Activated naive CD4-positive, alpha-beta T cell treated with anti-CD3 and anti-CD28 coated beads for 36 hours (primary cell): ENCODE measurements at regions not wholly inside any gene's neighbourhood (a gene's known extent, or its start where the extent isn't known, plus 50 kb on each side); places are given as distances from the start of the nearest gene placed in this dataset.
"Not testable (repeated sequence)": the region's sequence is repeated elsewhere in the genome, so short reads cannot be mapped to it uniquely, and the experiment has no call there.

Experiments
- CTCF ChIA-PET: fragments of 350-600 bp; sonication (Branson Sonifier 250); formaldehyde crosslinking; loops from one replicate; lab custom pipeline; 2021; ENCODE audit warnings: antibody characterized with exemption; lab: Charles Lee
- DNase-seq: peaks from one replicate; pipeline ENCODE4 v3.0.0-alpha.2; 2020
- H3K27ac Mint-ChIP-seq: one replicate; pipeline ENCODE4 v1.8.0; 2021; ENCODE audit warnings: mild to moderate bottlenecking, mixed read lengths
- H3K27me3 Mint-ChIP-seq: one replicate; pipeline ENCODE4 v1.8.0; 2021; ENCODE audit warnings: low read depth, mixed read lengths
- H3K36me3 Mint-ChIP-seq: one replicate; pipeline ENCODE4 v1.8.0; 2021; ENCODE audit warnings: low read depth, mixed read lengths
- H3K4me1 Mint-ChIP-seq: one replicate; pipeline ENCODE4 v1.8.0; 2021; ENCODE audit warnings: low read depth, mixed read lengths
- H3K4me3 Mint-ChIP-seq: one replicate; pipeline ENCODE4 v1.8.0; 2021; ENCODE audit warnings: mild to moderate bottlenecking, moderate library complexity, mixed read lengths
- H3K9me3 Mint-ChIP-seq: one replicate; pipeline ENCODE4 v1.8.0; 2021; ENCODE audit warnings: mixed read lengths
- intact Hi-C: fragments of 100-400 bp; cut with micrococcal nuclease; formaldehyde crosslinking; loops from one replicate; pipeline ENCODE4 v1.15.1; 2023

- no peak overlapping the region for H3K27ac Mint-ChIP-seq
- H3K27me3 Mint-ChIP-seq = peaks cover 25% of the 10 kb centered on the region
- no peak overlapping the region for H3K4me3 Mint-ChIP-seq
- peaks cover 3% of the 10 kb centered on the region for H3K9me3 Mint-ChIP-seq
- no peak for DNase-seq
- CTCF ChIA-PET = no interaction called here
- no peaks in the 10 kb centered on the region for H3K36me3 Mint-ChIP-seq
- intact Hi-C loops = no loop called here
- no peaks in the 10 kb centered on the region for H3K4me1 Mint-ChIP-seq
Observed at GRCh38 chr5:57727591-57727990, 245.0 kb upstream of the ACTBL2 start.

- peaks cover 29% of the 10 kb centered on the region for H3K27me3 Mint-ChIP-seq
- DNase-seq = no peak
- no peak overlapping the region for H3K4me3 Mint-ChIP-seq
- CTCF ChIA-PET = no interaction called here
- H3K4me1 Mint-ChIP-seq = no peaks in the 10 kb centered on the region
- no peak overlapping the region for H3K27ac Mint-ChIP-seq
- peaks cover 3% of the 10 kb centered on the region for H3K9me3 Mint-ChIP-seq
- no peaks in the 10 kb centered on the region for H3K36me3 Mint-ChIP-seq
- intact Hi-C loops = no loop called here
Observed at GRCh38 chr5:57725658-57726504, 243.3 kb upstream of the ACTBL2 start.

GRCh38 chr5:57724836-57725235 lies 242.2 kb upstream of the ACTBL2 start:
- no peak overlapping the region for H3K4me3 Mint-ChIP-seq
- no peaks in the 10 kb centered on the region for H3K36me3 Mint-ChIP-seq
- intact Hi-C loops = no loop called here
- no peaks in the 10 kb centered on the region for H3K4me1 Mint-ChIP-seq
- H3K9me3 Mint-ChIP-seq = peaks cover 3% of the 10 kb centered on the region
- no peak overlapping the region for H3K27ac Mint-ChIP-seq
- peaks cover 29% of the 10 kb centered on the region for H3K27me3 Mint-ChIP-seq
- DNase-seq = no peak
- CTCF ChIA-PET = no interaction called here

GRCh38 chr5:57721226-57721625 lies 238.6 kb upstream of the ACTBL2 start:
- Mint-ChIP-seq H3K4me1 (no peaks in the 10 kb centered on the region), H3K27me3 (peaks cover 27% of the 10 kb centered on the region), H3K27ac (no peak overlapping the region), H3K4me3 (no peak overlapping the region), H3K9me3 (no peaks in the 10 kb centered on the region), H3K36me3 (no peaks in the 10 kb centered on the region)
- intact Hi-C loops = no loop called here
- CTCF ChIA-PET = no interaction called here
- no peak for DNase-seq

- no peak for DNase-seq
- Mint-ChIP-seq H3K4me3 (no peak overlapping the region), H3K9me3 (no peaks in the 10 kb centered on the region), H3K27me3 (peaks cover 25% of the 10 kb centered on the region), H3K36me3 (no peaks in the 10 kb centered on the region), H3K4me1 (no peaks in the 10 kb centered on the region), H3K27ac (no peak overlapping the region)
- intact Hi-C loops = no loop called here
- CTCF ChIA-PET = no interaction called here
Observed at GRCh38 chr5:57720656-57721055, 238.0 kb upstream of the ACTBL2 start.

- intact Hi-C loops = no loop called here
- no peak overlapping the region for H3K4me3 Mint-ChIP-seq
- no peaks in the 10 kb centered on the region for H3K36me3 Mint-ChIP-seq
- no peak for DNase-seq
- H3K9me3 Mint-ChIP-seq = no peaks in the 10 kb centered on the region
- CTCF ChIA-PET = no interaction called here
- no peak overlapping the region for H3K27ac Mint-ChIP-seq
- H3K27me3 Mint-ChIP-seq = peaks cover 22% of the 10 kb centered on the region
- H3K4me1 Mint-ChIP-seq = no peaks in the 10 kb centered on the region
Observed at GRCh38 chr5:57719216-57719615, 236.6 kb upstream of the ACTBL2 start.

- Mint-ChIP-seq H3K9me3 (peaks cover 2% of the 10 kb centered on the region), H3K4me1 (no peaks in the 10 kb centered on the region), H3K27me3 (peaks cover 16% of the 10 kb centered on the region), H3K4me3 (no peak overlapping the region), H3K36me3 (no peaks in the 10 kb centered on the region), H3K27ac (no peak overlapping the region)
- CTCF ChIA-PET = no interaction called here
- intact Hi-C loops = no loop called here
- DNase-seq = no peak
Observed at GRCh38 chr5:57718155-57718554, 235.5 kb upstream of the ACTBL2 start.

GRCh38 chr5:57717555-57717954 lies 234.9 kb upstream of the ACTBL2 start:
- no peaks in the 10 kb centered on the region for H3K4me1 Mint-ChIP-seq
- H3K9me3 Mint-ChIP-seq = peaks cover 2% of the 10 kb centered on the region
- no peak for DNase-seq
- H3K4me3 Mint-ChIP-seq = no peak overlapping the region
- CTCF ChIA-PET = no interaction called here
- H3K36me3 Mint-ChIP-seq = no peaks in the 10 kb centered on the region
- intact Hi-C loops = no loop called here
- H3K27me3 Mint-ChIP-seq = peaks cover 13% of the 10 kb centered on the region
- H3K27ac Mint-ChIP-seq = no peak overlapping the region

- Mint-ChIP-seq H3K27me3 (peaks cover 10% of the 10 kb centered on the region), H3K4me1 (no peaks in the 10 kb centered on the region), H3K27ac (no peak overlapping the region), H3K4me3 (no peak overlapping the region), H3K36me3 (no peaks in the 10 kb centered on the region), H3K9me3 (peaks cover 2% of the 10 kb centered on the region)
- intact Hi-C loops = no loop called here
- CTCF ChIA-PET = no interaction called here
- no peak for DNase-seq
Observed at GRCh38 chr5:57716661-57717060, 234.1 kb upstream of the ACTBL2 start.

GRCh38 chr5:57715296-57715695 lies 232.7 kb upstream of the ACTBL2 start:
- Mint-ChIP-seq H3K4me3 (no peak overlapping the region), H3K27me3 (peaks cover 8% of the 10 kb centered on the region), H3K36me3 (no peaks in the 10 kb centered on the region), H3K27ac (no peak overlapping the region), H3K4me1 (no peaks in the 10 kb centered on the region), H3K9me3 (peaks cover 2% of the 10 kb centered on the region)
- CTCF ChIA-PET = no interaction called here
- DNase-seq = no peak
- intact Hi-C loops = no loop called here

- H3K27me3 Mint-ChIP-seq, H3K27ac Mint-ChIP-seq, H3K4me3 Mint-ChIP-seq, DNase-seq, H3K4me1 Mint-ChIP-seq, H3K36me3 Mint-ChIP-seq, intact Hi-C loops, H3K9me3 Mint-ChIP-seq: not testable (repeated sequence)
- CTCF ChIA-PET = interaction anchor here (1.1 kb wide), 1 partner anchor 42 kb away, joined by 3 read pairs; no protein-coding TSS in a partner anchor
Observed at GRCh38 chr5:57713535-57713934, 230.9 kb upstream of the ACTBL2 start.

GRCh38 chr5:57711946-57712345 lies 229.3 kb upstream of the ACTBL2 start:
- Mint-ChIP-seq H3K27me3 (peaks cover 6% of the 10 kb centered on the region), H3K27ac (no peak overlapping the region)

GRCh38 chr5:57711471-57711870 lies 228.9 kb upstream of the ACTBL2 start:
- Mint-ChIP-seq H3K36me3 (no peaks in the 10 kb centered on the region), H3K27me3 (peaks cover 6% of the 10 kb centered on the region), H3K27ac (no peak overlapping the region), H3K4me1 (no peaks in the 10 kb centered on the region), H3K9me3 (peaks cover 2% of the 10 kb centered on the region), H3K4me3 (no peak overlapping the region)
- CTCF ChIA-PET = no interaction called here
- DNase-seq = no peak
- intact Hi-C loops = no loop called here

More at GRCh38 chr5:57711946-57712345, 229.3 kb upstream of the ACTBL2 start:
- no peak for DNase-seq
- no peaks in the 10 kb centered on the region for H3K36me3 Mint-ChIP-seq
- CTCF ChIA-PET = no interaction called here
- no peaks in the 10 kb centered on the region for H3K4me1 Mint-ChIP-seq
- intact Hi-C loops = no loop called here
- H3K9me3 Mint-ChIP-seq = peaks cover 2% of the 10 kb centered on the region
- H3K4me3 Mint-ChIP-seq = no peak overlapping the region
